Left ventricle myocardium inferior (tissue), 1 donor: ENCODE measurements at regions not wholly inside any gene's neighbourhood (a gene's known extent, or its start where the extent isn't known, plus 50 kb on each side); places are given as distances from the start of the nearest gene placed in this dataset.

Experiments
- DNase-seq: peaks from one replicate; pipeline ENCODE4 v3.0.0-alpha.2; 2020
- H3K27ac ChIP-seq: fragments of 200-600 bp; replicated peaks from 2 replicates; pipeline ENCODE4 v1.8.0; 2021
- H3K27me3 ChIP-seq: fragments of 200-600 bp; 2 replicates; pipeline ENCODE4 v1.8.0; 2021; ENCODE audit warnings: low read depth
- H3K36me3 ChIP-seq: fragments of 200-600 bp; 2 replicates; pipeline ENCODE4 v1.8.0; 2021
- H3K4me1 ChIP-seq: fragments of 200-600 bp; 2 replicates; pipeline ENCODE4 v1.8.0; 2021
- H3K4me3 ChIP-seq: fragments of 200-600 bp; 2 replicates; pipeline ENCODE4 v1.8.0; 2021; ENCODE audit warnings: mild to moderate bottlenecking, moderate library complexity
- H3K9me3 ChIP-seq: fragments of 200-600 bp; replicated peaks from 2 replicates; pipeline ENCODE4 v1.8.0; 2021
- CTCF ChIP-seq: fragments of 200-600 bp; IDR thresholded peaks from 2 replicates; pipeline ENCODE4 v1.8.0; 2021; ENCODE audit warnings: antibody characterized with exemption, mild to moderate bottlenecking, borderline replicate concordance
- intact Hi-C: fragments of 100-400 bp; cut with micrococcal nuclease; formaldehyde crosslinking; loops from one replicate; pipeline ENCODE4 v1.11.0; 2022
- donor health status: DM: no; HTN: yes; CAD: no; lungs with severe emphysema.

- no peaks in the 10 kb centered on the region for H3K9me3 ChIP-seq
- intact Hi-C loops: no loop called here
- H3K27me3 ChIP-seq: no peaks in the 10 kb centered on the region
- H3K36me3 ChIP-seq: no peaks in the 10 kb centered on the region
- H3K27ac ChIP-seq: no peak overlapping the region
- H3K4me1 ChIP-seq: no peaks in the 10 kb centered on the region
- TF ChIP-seq CTCF: no peak
- no peak overlapping the region for H3K4me3 ChIP-seq
- no peak for DNase-seq
Measured at GRCh38 chrY:21021811-21022210, 265.9 kb downstream of the RPS4Y2 start.

DNA sequence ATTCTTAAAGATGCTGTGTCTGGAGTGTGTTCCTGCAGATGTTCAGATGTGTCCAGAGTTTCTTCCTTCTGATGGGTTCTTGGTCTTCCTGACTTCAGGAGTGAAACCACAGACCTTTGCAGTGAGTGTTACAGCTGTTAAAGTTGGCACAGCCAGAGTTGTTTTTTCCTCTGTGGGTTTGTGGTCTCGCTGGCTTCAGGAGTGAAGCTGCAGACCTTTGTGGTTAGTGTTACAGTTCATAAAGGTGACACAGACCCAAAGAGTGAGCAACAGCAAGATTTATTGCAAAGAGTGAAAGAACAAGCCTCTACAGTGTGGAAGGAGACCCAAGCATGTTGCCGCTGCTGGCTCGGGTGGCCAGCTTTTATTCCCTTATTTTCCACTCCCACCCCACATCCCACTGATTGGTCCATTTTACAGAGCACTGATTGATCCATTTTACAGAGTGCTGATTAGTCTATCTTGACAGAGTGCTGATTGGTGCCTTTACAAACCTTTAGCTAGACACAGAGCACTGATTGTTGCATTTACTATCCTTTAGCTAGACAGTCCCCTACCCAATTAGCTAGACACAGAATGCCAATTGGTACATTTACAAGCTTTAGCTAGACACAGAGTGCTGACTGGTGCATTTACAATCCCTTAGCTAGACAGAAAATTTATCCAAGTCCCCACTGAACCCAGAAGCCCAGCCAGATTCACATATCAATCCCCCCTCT lies 266.6 kb downstream of the RPS4Y2 start:
- no peaks in the 10 kb centered on the region for H3K36me3 ChIP-seq
- H3K27me3 ChIP-seq: no peaks in the 10 kb centered on the region
- no peaks in the 10 kb centered on the region for H3K4me1 ChIP-seq
- H3K9me3 ChIP-seq: no peaks in the 10 kb centered on the region
- DNase-seq: no peak
- H3K27ac ChIP-seq: no peak overlapping the region
- no peak overlapping the region for H3K4me3 ChIP-seq
- no peak for TF ChIP-seq CTCF
- intact Hi-C loops: no loop called here

- no peak for DNase-seq
Measured at GRCh38 chrY:21023906-21024305, 268.0 kb downstream of the RPS4Y2 start.

GRCh38 chrY:21028506-21028905 lies 272.6 kb downstream of the RPS4Y2 start:
- no peaks in the 10 kb centered on the region for H3K27me3 ChIP-seq
- no peaks in the 10 kb centered on the region for H3K36me3 ChIP-seq
- peaks cover 3% of the 10 kb centered on the region for H3K9me3 ChIP-seq
- no peak for TF ChIP-seq CTCF
- no peak overlapping the region for H3K27ac ChIP-seq
- H3K4me1 ChIP-seq: no peaks in the 10 kb centered on the region
- no peak for DNase-seq
- intact Hi-C loops: no loop called here
- H3K4me3 ChIP-seq: no peak overlapping the region

More at GRCh38 chrY:21023906-21024305, 268.0 kb downstream of the RPS4Y2 start:
- no peak for TF ChIP-seq CTCF
- Histone ChIP-seq H3K9me3 (peaks cover 3% of the 10 kb centered on the region), H3K4me3 (no peak overlapping the region), H3K27me3 (no peaks in the 10 kb centered on the region), H3K4me1 (no peaks in the 10 kb centered on the region), H3K27ac (no peak overlapping the region), H3K36me3 (no peaks in the 10 kb centered on the region)
- intact Hi-C loops: no loop called here

GRCh38 chrY:21033363-21033762 lies 277.5 kb downstream of the RPS4Y2 start:
- no peak for TF ChIP-seq CTCF
- Histone ChIP-seq H3K27ac (no peak overlapping the region), H3K4me3 (no peak overlapping the region), H3K36me3 (no peaks in the 10 kb centered on the region), H3K9me3 (peaks cover under 1% of the 10 kb centered on the region), H3K27me3 (no peaks in the 10 kb centered on the region), H3K4me1 (no peaks in the 10 kb centered on the region)
- DNase-seq: no peak
- intact Hi-C loops: no loop called here
